Activated CD4-positive, CD25-positive, alpha-beta regulatory T cell treated with anti-CD3 and anti-CD28 coated beads, Interleukin-2, amount 50 U/mL, for 16 hours (primary cell): ENCODE measurements at regions not wholly inside any gene's neighbourhood (a gene's known extent, or its start where the extent isn't known, plus 50 kb on each side); places are given as distances from the start of the nearest gene placed in this dataset.
"Not testable (repeated sequence)": the region's sequence is repeated elsewhere in the genome, so short reads cannot be mapped to it uniquely, and the experiment has no call there.

ENCODE experiments used
- DNase-seq: peaks from one replicate; pipeline ENCODE4 v3.0.0-alpha.2; 2020; ENCODE audit warnings: low read depth, low spot score

GRCh38 chr2:136715146-136715545, 50.2 kb upstream of the THSD7B start:
- no peak for DNase-seq

GRCh38 chr2:136714452-136714951, 50.8 kb upstream of the THSD7B start:
- no peak for DNase-seq

- no peak for DNase-seq
Observed at GRCh38 chr2:136713739-136714138, 51.6 kb upstream of the THSD7B start.

GRCh38 chr2:136705336-136705735, 60.0 kb upstream of the THSD7B start:
- no peak for DNase-seq

GRCh38 chr2:136703214-136703613, 62.1 kb upstream of the THSD7B start:
- no peak for DNase-seq

- no peak for DNase-seq
Observed at GRCh38 chr2:136696438-136696837, 68.9 kb upstream of the THSD7B start.

GRCh38 chr2:136693966-136694365, 71.4 kb upstream of the THSD7B start:
- DNase-seq = no peak

- not testable (repeated sequence) for DNase-seq
Observed at GRCh38 chr2:136680079-136680478, 85.3 kb upstream of the THSD7B start.

- no peak for DNase-seq
Observed at GRCh38 chr2:136665736-136666135, 99.6 kb upstream of the THSD7B start.

- no peak for DNase-seq
Observed at GRCh38 chr2:136664713-136665405, 100.5 kb upstream of the THSD7B start.

- no peak for DNase-seq
Observed at GRCh38 chr2:136658201-136658600, 107.1 kb upstream of the THSD7B start.

- DNase-seq = no peak
Observed at GRCh38 chr2:136653861-136654260, 111.5 kb upstream of the THSD7B start.

GRCh38 chr2:136651456-136652010, 113.8 kb upstream of the THSD7B start:
- DNase-seq = no peak

GRCh38 chr2:136647039-136647438, 118.3 kb upstream of the THSD7B start:
- DNase-seq = no peak

- DNase-seq = no peak
Observed at GRCh38 chr2:136645236-136645828, 120.0 kb upstream of the THSD7B start.

- DNase-seq = no peak
Observed at GRCh38 chr2:136639651-136640050, 125.7 kb upstream of the THSD7B start.

- DNase-seq = no peak
Observed at GRCh38 chr2:136638193-136638592, 127.2 kb upstream of the THSD7B start.

GRCh38 chr2:136637402-136637801, 127.9 kb upstream of the THSD7B start:
- no peak for DNase-seq

- DNase-seq = no peak
Observed at GRCh38 chr2:136628490-136628889, 136.9 kb upstream of the THSD7B start.

GRCh38 chr2:136613096-136613495, 152.2 kb upstream of the THSD7B start:
- DNase-seq = no peak

- no peak for DNase-seq
Observed at GRCh38 chr2:136612079-136612478, 153.3 kb upstream of the THSD7B start.

GRCh38 chr2:136611451-136611850, 153.9 kb upstream of the THSD7B start:
- no peak for DNase-seq

GRCh38 chr2:136582628-136583205, 182.6 kb upstream of the THSD7B start:
- no peak for DNase-seq
